H1 (cell line): ENCODE measurements at regions not wholly inside any gene's neighbourhood (a gene's known extent, or its start where the extent isn't known, plus 50 kb on each side); places are given as distances from the start of the nearest gene placed in this dataset.

ENCODE experiments used
- CTCF ChIA-PET: fragments of 300-600 bp; sonication (Branson Sonifier 250); formaldehyde crosslinking; loops from one replicate; lab custom pipeline; 2021; ENCODE audit not compliant: partially characterized antibody; lab: Charles Lee
- POLR2A ChIA-PET: fragments of 300-600 bp; sonication (Branson Sonifier 250); formaldehyde crosslinking; loops from one replicate; lab custom pipeline; 2021; ENCODE audit warnings: inconsistent platforms; ENCODE audit not compliant: partially characterized antibody; lab: Charles Lee
- DNase-seq, 2 experiments: peaks; one replicate each; pipeline versions ENCODE4 v3.0.0 to v3.0.0-alpha.2; 2010 to 2022; ENCODE audit warnings: low spot score in 2 of 2, low read depth in 1 of 2, mixed read lengths in 1 of 2
- FAIRE-seq: peaks from 2 replicates; lab custom pipeline; 2011; peaks lifted over from hg19 to GRCh38; lab: Jason Lieb, UNC
- H2AFZ ChIP-seq: 2 replicates; pipeline ENCODE4 v1.8.1; 2012; ENCODE audit warnings: low read length, inconsistent platforms
- H2AK5ac ChIP-seq: 2 replicates; pipeline ENCODE4 v1.6.1; 2013; ENCODE audit warnings: low read depth, low read length
- H2BK120ac ChIP-seq: replicated peaks from 2 replicates; pipeline ENCODE3; 2013; ENCODE audit warnings: low read depth, low read length, inconsistent platforms
- H2BK12ac ChIP-seq: 2 replicates; pipeline ENCODE4 v1.6.1; 2013; ENCODE audit warnings: low read depth, low read length
- H2BK15ac ChIP-seq: 2 replicates; pipeline ENCODE4 v1.6.1; 2013; ENCODE audit warnings: low read length
- H2BK20ac ChIP-seq: 2 replicates; pipeline ENCODE4 v1.6.1; 2013; ENCODE audit warnings: low read length
- H2BK5ac ChIP-seq: 2 replicates; pipeline ENCODE4 v1.6.1; 2013; ENCODE audit warnings: low read depth, low read length
- H3K14ac ChIP-seq: 2 replicates; pipeline ENCODE4 v1.6.1; 2013; ENCODE audit warnings: inconsistent platforms; ENCODE audit not compliant: insufficient read length
- H3K18ac ChIP-seq: 2 replicates; pipeline ENCODE4 v1.6.1; 2013; ENCODE audit warnings: low read length; ENCODE audit errors: extremely low read depth
- H3K23ac ChIP-seq: 2 replicates; pipeline ENCODE4 v1.6.1; 2013; ENCODE audit warnings: inconsistent platforms; ENCODE audit not compliant: insufficient read length
- H3K23me2 ChIP-seq: 2 replicates; pipeline ENCODE4 v1.6.1; 2013; ENCODE audit warnings: low read depth, low read length
- H3K27ac ChIP-seq: 2 replicates; pipeline ENCODE4 v1.6.1; 2011; ENCODE audit warnings: low read depth, low read length, inconsistent platforms
- H3K27me3 ChIP-seq, 4 experiments: replicated peaks in 1 of 4; 1 replicate in 1 of 4; 2 replicates in 3 of 4; pipeline versions ENCODE4 v1.6.1 to v1.8.1; 2011 to 2013; ENCODE audit warnings: low read length in 3 of 4, mild to moderate bottlenecking in 3 of 4, inconsistent platforms in 2 of 4, mixed read lengths in 2 of 4, moderate library complexity in 1 of 4; ENCODE audit not compliant: control insufficient read depth in 3 of 4, insufficient read depth in 3 of 4; ENCODE audit errors: extremely low read depth in 1 of 4
- H3K36me3 ChIP-seq, 4 experiments: 2 replicates each; pipeline versions ENCODE4 v1.6.1 to v1.8.1; 2011 to 2013; ENCODE audit warnings: mild to moderate bottlenecking in 4 of 4, low read length in 3 of 4, moderate library complexity in 2 of 4, control low read depth in 1 of 4, inconsistent platforms in 1 of 4; ENCODE audit not compliant: insufficient read depth in 4 of 4, control insufficient read depth in 2 of 4
- H3K4ac ChIP-seq: replicated peaks from 2 replicates; pipeline ENCODE3; 2013; ENCODE audit warnings: low read length, low read depth, mixed read lengths, inconsistent platforms; ENCODE audit not compliant: insufficient read length
- H3K4me1 ChIP-seq, 4 experiments: replicated peaks in 1 of 4; 1 replicate in 1 of 4; 2 replicates in 3 of 4; pipeline versions ENCODE4 v1.6.1 to v1.8.1; 2011 to 2013; ENCODE audit warnings: low read length in 3 of 4, inconsistent platforms in 2 of 4, mixed read lengths in 1 of 4; ENCODE audit not compliant: insufficient read depth in 4 of 4, control insufficient read depth in 3 of 4
- H3K4me2 ChIP-seq, 2 experiments: 2 replicates each; pipeline versions ENCODE4 v1.6.1 to v1.8.1; 2011 to 2013; ENCODE audit warnings: low read depth in 2 of 2, low read length in 2 of 2, control low read depth in 1 of 2, inconsistent platforms in 1 of 2, mild to moderate bottlenecking in 1 of 2; ENCODE audit not compliant: insufficient read depth in 1 of 2
- H3K4me3 ChIP-seq, 4 experiments: fragments of 200-600, 300-600 bp in 1 of 4; sonication (generic), shearing (Covaris generic), sonication (Bioruptor Twin) in 1 of 4; 2 replicates each; pipeline versions ENCODE4 v1.5.1 to v1.8.1; 2011 to 2016; ENCODE audit warnings: low read length in 4 of 4, low read depth in 3 of 4, control low read depth in 2 of 4, inconsistent platforms in 2 of 4, mild to moderate bottlenecking in 2 of 4, mixed read lengths in 1 of 4, moderate library complexity in 1 of 4; ENCODE audit not compliant: insufficient read depth in 2 of 4; ENCODE audit errors: extremely low read depth in 1 of 4
- H3K56ac ChIP-seq: replicated peaks from 2 replicates; pipeline ENCODE3; 2013; ENCODE audit warnings: low read depth, mild to moderate bottlenecking, mixed read lengths, low read length, inconsistent platforms; ENCODE audit not compliant: insufficient read length
- H3K79me1 ChIP-seq: 2 replicates; pipeline ENCODE4 v1.6.1; 2013; ENCODE audit warnings: low read depth, low read length, control low read depth
- H3K79me2 ChIP-seq, 2 experiments: 2 replicates each; pipeline versions ENCODE4 v1.6.1 to v1.8.1; 2012 to 2013; ENCODE audit warnings: low read length in 2 of 2, mild to moderate bottlenecking in 2 of 2, inconsistent platforms in 1 of 2; ENCODE audit not compliant: insufficient read depth in 2 of 2, control insufficient read depth in 1 of 2
- H3K9ac ChIP-seq, 4 experiments: replicated peaks in 1 of 4; 1 replicate in 1 of 4; 2 replicates in 3 of 4; pipeline versions ENCODE4 v1.6.1 to v1.8.1; 2011 to 2013; ENCODE audit warnings: low read depth in 3 of 4, low read length in 3 of 4, control low read depth in 2 of 4, mild to moderate bottlenecking in 2 of 4, moderate library complexity in 2 of 4, inconsistent platforms in 1 of 4; ENCODE audit errors: extremely low read depth in 1 of 4
- H3K9me3 ChIP-seq, 2 experiments: 2 replicates each; pipeline versions ENCODE4 v1.6.1 to v1.8.1; 2012 to 2013; ENCODE audit warnings: mild to moderate bottlenecking in 2 of 2, moderate library complexity in 2 of 2, control low read depth in 1 of 2, inconsistent platforms in 1 of 2, low read depth in 1 of 2, low read length in 1 of 2, mixed read lengths in 1 of 2; ENCODE audit not compliant: insufficient read depth in 2 of 2
- H4K20me1 ChIP-seq, 2 experiments: replicated peaks in 1 of 2; 2 replicates each; pipeline versions ENCODE3 to v1.8.1; 2011 to 2013; ENCODE audit warnings: inconsistent platforms in 2 of 2, low read length in 2 of 2, mild to moderate bottlenecking in 1 of 2; ENCODE audit not compliant: insufficient read depth in 2 of 2, control insufficient read depth in 1 of 2
- H4K5ac ChIP-seq: 2 replicates; pipeline ENCODE4 v1.6.1; 2013; ENCODE audit warnings: low read length, low read depth, mixed read lengths, inconsistent platforms; ENCODE audit not compliant: insufficient read length
- H4K8ac ChIP-seq: 2 replicates; pipeline ENCODE4 v1.8.0; 2013; ENCODE audit warnings: mild to moderate bottlenecking, moderate library complexity, low read length, inconsistent platforms; ENCODE audit not compliant: insufficient read depth; ENCODE audit errors: extremely low read depth
- H4K91ac ChIP-seq: replicated peaks from 2 replicates; pipeline ENCODE3; 2013; ENCODE audit warnings: low read length, mixed read lengths, inconsistent platforms; ENCODE audit not compliant: insufficient read length
- BRCA1 ChIP-seq: IDR thresholded peaks from 2 replicates; pipeline ENCODE4 v1.6.1; 2012; ENCODE audit warnings: low read depth, low read length, improper control_type of control experiment
- CEBPB ChIP-seq: IDR thresholded peaks from 2 replicates; pipeline ENCODE4 v1.6.1; 2012; ENCODE audit warnings: low read depth, low read length
- CHD2 ChIP-seq: IDR thresholded peaks from 2 replicates; pipeline ENCODE4 v1.6.1; 2012; ENCODE audit warnings: low read length, improper control_type of control experiment
- CREB1 ChIP-seq: IDR thresholded peaks from 2 replicates; pipeline ENCODE4 v1.6.1; 2012; ENCODE audit warnings: inconsistent platforms
- HDAC6 ChIP-seq: IDR thresholded peaks from one replicate; pipeline ENCODE4 v1.7.1; 2012; ENCODE audit warnings: low read depth, mild to moderate bottlenecking, inconsistent platforms, low read length, moderate library complexity
- PHF8 ChIP-seq: fragments of 200-600 bp; sonication (generic); conservative IDR thresholded peaks from 2 replicates; pipeline ENCODE4 v1.7.1; 2012; ENCODE audit warnings: low read depth, mild to moderate bottlenecking, inconsistent platforms, low read length, moderate library complexity
- POLR2A ChIP-seq, 2 experiments: IDR thresholded peaks; 1 replicate in 1 of 2; 2 replicates in 1 of 2; pipeline ENCODE4 v1.6.1; 2011; ENCODE audit warnings: low read depth in 2 of 2, low read length in 2 of 2, mild to moderate bottlenecking in 2 of 2; ENCODE audit errors: control extremely low read depth in 1 of 2
- RNF2 ChIP-seq: fragments of 200-900, 300-1000 bp; sonication (generic); IDR thresholded peaks from 2 replicates; pipeline ENCODE4 v1.7.1; 2016; ENCODE audit warnings: borderline replicate concordance, low read depth, mild to moderate bottlenecking, antibody characterized with exemption, low read length; ENCODE audit not compliant: poor library complexity, severe bottlenecking; ENCODE audit errors: missing control alignments
- TBP ChIP-seq: IDR thresholded peaks from 2 replicates; pipeline ENCODE4 v1.6.1; 2011; ENCODE audit warnings: low read depth, low read length, improper control_type of control experiment
- TEAD4 ChIP-seq: IDR thresholded peaks from 2 replicates; pipeline ENCODE4 v1.6.1; 2012; ENCODE audit warnings: low read depth, low read length, inconsistent platforms, mixed read lengths
- YY1 ChIP-seq: IDR thresholded peaks from 2 replicates; pipeline ENCODE4 v1.6.1; 2011; ENCODE audit warnings: low read depth, mild to moderate bottlenecking, low read length
- WGBS, 2 experiments: shearing (Covaris generic) in 1 of 2; methylation state at CpG; one replicate each; pipeline versions ENCODE4 v1.1.6 to v1.1.7; 2013 to 2015; ENCODE audit warnings: low lambda C conversion rate in 2 of 2, mixed read lengths in 2 of 2, inconsistent platforms in 1 of 2, low coverage in 1 of 2, missing lambda C conversion rate in 1 of 2; ENCODE audit not compliant: insufficient replicate concordance in 2 of 2, insufficient coverage in 1 of 2, insufficient read length in 1 of 2; ENCODE audit errors: extremely low coverage in 1 of 2, missing lambda C conversion rate in 1 of 2; 5-methylcytosine and 5-hydroxymethylcytosine counted together
- TF ChIP-seq, protein P1 (sequence below): IDR thresholded peaks from 2 replicates; pipeline ENCODE4 v1.6.1; 2011; ENCODE audit warnings: low read depth, mild to moderate bottlenecking, low read length; ENCODE audit not compliant: insufficient read depth
- TF ChIP-seq, protein P2 (sequence below): IDR thresholded peaks from 2 replicates; pipeline ENCODE4 v1.6.1; 2011; ENCODE audit warnings: low read length, improper control_type of control experiment

DNA sequence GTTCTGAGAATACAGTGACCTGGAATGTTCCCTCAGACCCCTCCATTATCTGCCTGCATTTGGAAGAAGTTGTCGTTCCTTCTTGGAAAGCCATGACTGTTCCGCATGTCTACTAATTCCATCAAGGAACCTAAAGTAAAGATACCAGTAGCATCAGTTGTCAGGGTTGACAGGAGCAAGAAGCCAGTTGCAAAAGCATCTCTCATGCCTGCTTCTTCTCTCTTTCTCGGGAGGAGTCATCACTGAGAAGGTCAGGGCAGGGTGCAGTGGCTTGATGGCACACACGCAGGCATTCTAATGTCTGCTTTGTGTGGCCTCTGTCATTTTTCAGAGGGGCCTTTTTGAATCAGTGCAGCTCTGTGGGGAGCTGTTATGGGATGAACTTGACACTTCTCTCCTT is 276.6 kb upstream of the TPM1 start:
- POLR2A ChIA-PET = no interaction called here
- H3K9ac ChIP-seq = no peak overlapping the region
- CTCF ChIA-PET = interaction anchor here (0.7 to 4.5 kb wide), 5 partner anchors 11 to 222 kb away, joined by 3 to 14 read pairs (median 4); no protein-coding TSS in a partner anchor
- no peak overlapping the region for H2BK120ac ChIP-seq
- H2BK20ac ChIP-seq = no peak overlapping the region
- no peaks in the 10 kb centered on the region for H3K4me1 ChIP-seq
- WGBS, 2 experiments = 98% methylated on average over 4 of the region's 4 CpGs; no CpG with 5 or more reads in 1 of the 2 experiments
- peaks cover 0 to 12% (median 1%) of the 10 kb centered on the region in 4 experiments; a peak in 4 of 8 replicates for H3K36me3 ChIP-seq
- H2AK5ac ChIP-seq = no peak overlapping the region
- H3K9me3 ChIP-seq = no peaks in the 10 kb centered on the region
- H3K79me1 ChIP-seq = no peaks in the 10 kb centered on the region
- DNase-seq (no peak), FAIRE-seq (no peak)
- no peak overlapping the region for H2BK5ac ChIP-seq
- H3K56ac ChIP-seq = no peak overlapping the region
- no peak overlapping the region for H2AFZ ChIP-seq
- no peak overlapping the region for H3K14ac ChIP-seq
- H3K23ac ChIP-seq = no peak overlapping the region
- no peaks in the 10 kb centered on the region for H4K20me1 ChIP-seq
- H3K4ac ChIP-seq = no peak overlapping the region
- H3K23me2 ChIP-seq = no peaks in the 10 kb centered on the region
- H3K18ac ChIP-seq = no peak overlapping the region
- H2BK12ac ChIP-seq = no peak overlapping the region
- H4K8ac ChIP-seq = no peak overlapping the region
- no peaks in the 10 kb centered on the region for H3K27me3 ChIP-seq
- no peak overlapping the region for H3K4me2 ChIP-seq
- no peak overlapping the region for H3K4me3 ChIP-seq
- no peak overlapping the region for H4K5ac ChIP-seq
- H3K79me2 ChIP-seq = no peaks in the 10 kb centered on the region
- H4K91ac ChIP-seq = no peak overlapping the region
- H2BK15ac ChIP-seq = no peak overlapping the region
- H3K27ac ChIP-seq = no peak overlapping the region
- TF ChIP-seq POLR2A (IDR thresholded peaks at IDR 0.05; ENCODE audit: control extremely low read depth in 1 of 2, low read depth in 2 of 2, low read length in 2 of 2) = no peak
- TF ChIP-seq HDAC6 = no peak
- TF ChIP-seq TEAD4 = no peak
- TF ChIP-seq, protein P1, sequence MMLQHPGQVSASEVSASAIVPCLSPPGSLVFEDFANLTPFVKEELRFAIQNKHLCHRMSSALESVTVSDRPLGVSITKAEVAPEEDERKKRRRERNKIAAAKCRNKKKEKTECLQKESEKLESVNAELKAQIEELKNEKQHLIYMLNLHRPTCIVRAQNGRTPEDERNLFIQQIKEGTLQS = no peak
- TF ChIP-seq YY1 = no peak
- no peak for TF ChIP-seq CHD2
- TF ChIP-seq CREB1 = no peak
- TF ChIP-seq BRCA1 = no peak
- TF ChIP-seq TBP = no peak
- TF ChIP-seq CEBPB = no peak
- no peak for TF ChIP-seq RNF2
- TF ChIP-seq PHF8 = no peak
- TF ChIP-seq, protein P2, sequence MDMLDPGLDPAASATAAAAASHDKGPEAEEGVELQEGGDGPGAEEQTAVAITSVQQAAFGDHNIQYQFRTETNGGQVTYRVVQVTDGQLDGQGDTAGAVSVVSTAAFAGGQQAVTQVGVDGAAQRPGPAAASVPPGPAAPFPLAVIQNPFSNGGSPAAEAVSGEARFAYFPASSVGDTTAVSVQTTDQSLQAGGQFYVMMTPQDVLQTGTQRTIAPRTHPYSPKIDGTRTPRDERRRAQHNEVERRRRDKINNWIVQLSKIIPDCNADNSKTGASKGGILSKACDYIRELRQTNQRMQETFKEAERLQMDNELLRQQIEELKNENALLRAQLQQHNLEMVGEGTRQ = no peak
